ENCODE measurements at regions not wholly inside any gene's neighbourhood (a gene's known extent, or its start where the extent isn't known, plus 50 kb on each side); places are given as distances from the start of the nearest gene placed in this dataset.
A peak's percentile ranks its signal among the peaks of the same experiment; 100 is the strongest.

DNA sequence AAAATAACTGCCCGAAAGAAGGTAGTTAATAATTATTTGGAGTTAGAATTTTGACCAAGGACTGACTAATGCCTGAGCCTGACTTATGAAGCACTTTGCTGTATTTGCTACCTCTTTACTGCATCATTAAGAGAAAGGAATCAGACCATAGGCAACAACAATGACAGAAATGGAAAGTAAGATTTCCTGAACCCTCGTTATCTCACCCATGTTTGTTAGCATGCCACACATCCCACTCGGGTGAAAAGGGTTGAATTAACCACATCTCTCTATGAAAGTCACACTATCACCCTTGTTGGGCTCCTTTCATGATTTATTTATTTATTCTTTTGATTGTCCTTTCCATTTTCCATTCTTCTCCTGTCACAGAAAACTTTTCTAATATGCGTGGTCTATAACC, 59.6 kb downstream of the OLIG3 start:
- no peak for DNase-seq (ENCODE audit: low read depth)

DNA sequence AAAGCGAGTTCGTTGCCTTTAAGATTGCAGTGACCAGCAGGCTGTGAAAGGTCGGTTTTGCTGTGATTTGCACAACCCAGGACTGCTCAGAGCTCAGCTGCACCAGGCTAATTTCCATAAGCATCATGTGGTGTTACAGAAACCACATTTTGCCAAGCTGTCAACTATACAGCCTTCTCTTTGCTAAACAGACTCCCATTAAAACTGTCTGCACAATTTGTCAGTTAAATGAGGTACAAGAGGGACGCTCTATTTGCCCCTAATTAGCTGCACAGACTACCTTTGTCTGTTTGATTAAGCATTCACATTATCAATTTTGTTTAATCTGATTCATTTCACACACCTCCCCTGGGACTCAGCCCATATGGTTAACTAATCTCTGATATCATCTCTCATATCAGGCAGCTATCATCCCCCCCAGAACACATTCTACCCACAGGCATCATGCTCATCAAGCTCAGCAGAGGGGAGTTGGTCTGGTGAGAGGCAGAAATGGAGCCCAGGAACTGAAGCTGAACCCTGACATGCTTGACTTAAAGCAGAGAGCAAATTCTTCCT, 62.1 kb downstream of the OLIG3 start:
- no peak for DNase-seq (ENCODE audit: low read depth)

DNA sequence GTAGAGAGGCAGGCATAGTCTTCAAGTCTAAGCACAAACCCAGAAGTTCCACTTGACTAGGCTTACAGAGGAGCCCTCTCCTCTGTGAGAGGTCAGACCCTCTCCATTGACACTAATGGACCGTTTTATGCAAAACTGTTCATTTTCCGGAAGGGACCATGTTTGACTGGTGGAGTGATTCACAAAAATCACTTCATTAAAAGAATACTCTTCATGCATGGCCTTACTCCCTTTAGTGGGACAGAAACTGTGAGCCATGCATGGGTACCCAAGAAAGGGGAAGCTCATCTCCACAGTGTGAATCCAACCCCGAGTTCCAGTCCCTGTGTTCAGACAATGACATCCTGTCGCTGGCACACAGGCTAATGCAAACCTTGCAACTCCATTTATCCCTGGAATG, 63.2 kb downstream of the OLIG3 start:
- no peak for DNase-seq (ENCODE audit: low read depth)

DNA sequence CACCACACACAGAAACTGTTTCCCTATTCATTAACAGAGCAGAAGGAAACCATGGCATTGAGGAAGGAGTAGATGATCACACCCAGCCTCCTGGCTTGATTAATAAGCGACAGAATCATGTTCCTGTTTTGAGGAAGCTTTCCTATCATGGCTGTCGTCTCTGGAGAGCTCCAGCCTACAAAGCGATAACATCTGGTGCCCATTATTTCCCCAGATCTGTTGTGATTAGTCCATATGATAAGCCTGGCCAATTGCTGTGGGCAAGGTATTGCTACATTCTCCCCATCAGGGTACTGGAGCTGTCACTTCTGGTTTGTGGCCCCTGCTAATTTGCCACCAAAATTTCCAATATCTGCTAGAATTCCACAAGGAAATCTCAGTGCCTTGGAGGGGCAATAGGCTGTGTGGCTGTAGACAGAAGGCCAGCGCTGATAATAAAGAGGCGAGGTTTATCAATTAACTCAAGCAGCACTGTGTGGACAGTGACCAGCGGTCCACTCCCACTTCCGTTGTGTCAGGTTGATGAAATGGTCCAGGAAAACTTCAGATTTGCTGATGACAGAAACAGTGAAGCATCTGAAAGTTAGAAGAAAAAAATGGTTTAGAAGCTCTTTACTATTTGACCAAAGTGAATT, 66.4 kb downstream of the OLIG3 start:
- no peak for DNase-seq (ENCODE audit: low read depth)

DNA sequence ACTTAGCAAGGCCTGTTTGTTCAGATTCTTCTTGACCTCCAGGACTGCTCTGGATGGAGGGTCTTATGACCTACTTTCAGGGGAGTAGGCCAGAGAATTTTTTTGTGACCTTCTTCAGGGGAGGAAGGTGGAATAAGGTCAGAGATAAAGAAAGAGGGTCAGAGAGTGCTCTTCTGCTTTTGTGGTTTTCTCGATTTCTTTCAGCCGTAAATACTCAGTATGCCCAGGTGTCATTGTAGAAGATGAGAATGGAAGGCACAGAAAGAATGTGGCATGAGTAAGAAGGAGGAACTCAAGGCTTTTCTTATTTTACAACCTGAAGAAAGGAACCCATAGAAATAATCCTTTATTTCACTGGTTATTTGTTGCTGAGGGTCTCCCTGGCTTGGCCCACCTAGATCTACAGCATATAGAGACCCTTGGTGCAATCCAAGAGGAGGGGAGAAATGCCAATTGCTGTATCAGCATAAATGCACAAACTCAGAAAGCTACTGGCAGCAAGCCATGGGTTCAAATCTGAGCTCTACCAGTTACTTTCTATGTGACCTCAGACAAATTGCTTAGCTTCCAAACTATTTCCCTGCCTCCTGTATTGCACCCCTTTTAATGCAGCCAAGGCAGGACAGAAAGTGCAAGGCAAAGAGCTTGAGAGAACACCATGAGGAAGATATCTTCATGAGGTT, 68.0 kb downstream of the OLIG3 start:
- DNase-seq (ENCODE audit: low read depth) = no peak

DNA sequence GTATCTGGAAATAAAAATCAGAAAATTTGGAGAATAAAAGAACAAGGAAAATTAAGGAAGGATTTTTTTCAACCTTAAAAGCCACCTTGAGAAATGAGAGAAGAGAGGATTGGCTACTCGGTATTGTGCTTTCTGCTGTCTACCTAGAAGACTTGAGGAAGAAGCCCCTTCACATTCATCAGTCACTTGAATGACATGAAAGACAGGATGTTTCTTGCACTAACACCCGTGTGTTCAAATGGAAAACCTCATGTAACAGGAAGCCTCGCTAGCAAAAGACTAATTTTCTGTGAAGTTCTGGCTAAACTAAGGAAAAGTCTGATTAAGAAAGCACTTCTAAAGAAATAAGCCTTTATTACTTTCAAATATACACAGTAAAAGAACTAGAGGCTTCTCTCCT, 69.9 kb downstream of the OLIG3 start:
- DNase-seq (ENCODE audit: low read depth) = no peak

DNA sequence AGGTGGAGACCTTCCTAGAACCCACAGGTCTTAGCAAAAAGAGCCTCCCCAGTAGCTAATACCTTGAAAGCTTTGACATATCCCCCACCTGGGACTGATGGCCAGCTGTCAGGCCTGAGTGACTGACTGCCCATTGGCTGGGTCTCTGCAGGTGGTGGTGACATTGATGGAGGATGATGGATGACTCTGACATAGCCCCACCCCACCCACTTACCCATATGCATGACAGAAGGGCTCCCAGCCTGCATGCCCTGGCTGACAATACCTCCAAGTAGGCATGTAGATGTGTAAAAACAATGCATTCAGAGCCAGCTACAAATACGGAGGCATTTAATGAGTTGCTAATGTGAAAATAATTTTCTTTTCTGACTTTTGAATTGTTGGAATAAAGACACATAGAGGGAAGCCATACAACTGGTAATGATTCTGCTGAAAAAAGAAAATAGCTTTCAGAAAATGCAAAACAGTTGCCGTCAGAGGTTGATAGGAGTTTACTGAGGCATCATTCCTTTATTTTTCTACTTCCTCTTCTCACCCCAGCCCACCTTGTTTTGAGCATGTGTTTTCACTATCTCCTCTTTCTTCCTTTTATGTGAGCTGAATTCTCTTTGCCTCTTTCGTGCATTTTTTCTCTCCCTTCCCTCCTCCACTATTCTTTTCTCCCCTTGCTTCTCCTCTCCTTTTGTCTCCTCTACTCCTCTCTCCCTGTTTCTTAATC, 70.6 kb downstream of the OLIG3 start:
- DNase-seq (ENCODE audit: low read depth) = no peak

DNA sequence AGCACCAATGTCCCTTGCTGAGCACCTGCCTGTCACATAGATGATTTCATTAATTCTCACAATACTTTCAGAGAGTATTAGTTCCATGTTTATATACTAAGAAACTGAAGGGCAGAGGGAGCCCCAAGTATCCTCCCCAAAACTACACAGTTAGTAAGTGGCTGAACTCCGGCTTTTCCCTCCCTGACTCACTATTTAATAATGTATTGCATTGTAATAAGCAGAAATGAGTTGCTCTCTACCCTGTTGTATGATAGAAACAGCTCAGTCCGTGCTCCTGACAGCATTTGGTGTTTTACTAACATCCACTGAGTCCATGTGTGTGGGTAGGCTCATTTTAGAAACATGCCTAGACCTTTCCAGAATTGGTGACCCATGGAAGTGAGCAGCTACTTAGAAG, 76.8 kb downstream of the OLIG3 start:
- DNase-seq (ENCODE audit: low read depth) = no peak

DNA sequence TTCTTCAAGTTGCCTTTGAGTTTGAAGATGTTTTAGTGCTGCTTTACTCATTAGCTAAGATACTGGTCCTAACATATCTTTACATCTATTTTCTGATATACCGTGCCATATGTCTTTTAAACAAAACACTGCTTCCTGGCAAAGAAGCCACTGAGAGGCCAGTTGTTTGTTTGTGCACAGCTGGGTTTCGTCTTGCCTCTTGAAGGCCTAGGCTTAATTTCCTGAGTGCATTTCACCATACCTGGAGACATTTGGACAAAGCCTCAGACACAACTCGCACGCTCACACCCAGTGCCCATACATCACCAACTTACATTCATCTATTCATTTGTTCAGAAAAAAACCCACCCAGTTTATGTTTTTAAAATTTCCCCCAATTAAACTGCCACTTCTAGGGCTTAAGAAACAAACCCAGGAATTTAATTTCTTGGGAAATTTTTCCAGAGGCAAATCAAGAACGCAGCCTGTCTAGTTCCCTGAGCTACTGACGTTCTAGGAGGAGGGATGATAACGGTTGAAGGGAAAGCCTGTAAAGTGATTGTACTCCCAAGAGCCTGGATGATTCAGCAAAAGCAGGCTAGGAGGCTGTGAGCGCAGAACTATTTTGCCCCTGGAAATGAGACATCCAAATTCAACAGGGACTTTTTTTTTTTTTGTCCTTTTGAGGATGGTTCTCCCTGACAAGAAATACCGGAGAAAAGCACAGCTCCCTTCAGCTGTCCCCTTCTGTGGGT, 77.7 kb downstream of the OLIG3 start:
- DNase-seq (ENCODE audit: low read depth) = no peak

DNA sequence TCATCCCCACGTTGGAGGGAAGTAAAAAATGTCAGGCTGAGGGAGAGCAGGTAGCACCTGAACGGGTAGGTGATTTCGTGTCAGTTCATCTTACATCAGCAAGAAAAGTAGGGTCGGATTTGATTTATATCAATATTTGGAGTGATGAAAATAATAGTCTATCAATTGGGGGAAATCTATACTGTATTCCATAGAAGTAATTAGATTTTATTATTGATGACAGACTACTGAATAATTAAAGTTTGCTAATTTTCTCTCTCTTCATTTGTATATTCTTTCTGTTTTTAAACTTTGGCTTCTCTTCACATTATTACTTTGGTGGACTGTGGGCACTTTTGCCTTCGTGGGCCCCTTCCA, 78.4 kb downstream of the OLIG3 start:
- no peak for DNase-seq (ENCODE audit: low read depth)

DNA sequence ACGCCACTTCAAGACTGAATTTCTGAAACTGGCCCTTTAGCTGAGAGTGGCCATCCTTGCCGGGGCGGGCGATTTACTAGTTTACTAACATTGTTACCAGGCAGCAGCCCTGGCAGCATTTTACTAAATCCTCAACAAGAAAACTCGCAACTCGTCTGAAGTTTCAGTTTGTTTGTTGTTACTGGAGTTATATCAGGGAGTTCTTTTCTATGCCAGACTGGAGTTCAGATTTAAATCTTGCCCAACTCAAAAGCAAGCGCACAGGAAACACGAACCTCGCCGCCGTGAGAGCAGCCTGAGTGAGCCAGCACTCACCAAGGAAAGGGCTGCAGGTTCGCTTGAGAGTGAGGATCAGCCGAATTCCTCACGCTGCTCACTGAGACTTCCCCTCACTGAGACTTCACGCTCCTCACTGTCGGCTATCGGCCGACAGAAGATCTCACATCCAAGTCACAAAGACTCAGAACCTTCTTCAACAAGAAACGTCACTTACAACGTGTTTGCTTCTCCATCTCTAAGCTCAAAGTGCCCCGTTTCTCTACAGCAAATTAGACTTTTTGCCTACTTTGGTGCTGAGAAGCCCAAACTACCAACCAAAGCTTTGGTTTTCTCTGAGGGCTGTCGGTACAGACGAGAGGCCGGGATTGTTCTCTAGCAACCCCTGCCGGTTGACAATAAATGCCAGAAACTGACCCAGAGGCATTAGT, 78.9 kb downstream of the OLIG3 start:
- DNase-seq (ENCODE audit: low read depth) = peak; percentile 17

DNA sequence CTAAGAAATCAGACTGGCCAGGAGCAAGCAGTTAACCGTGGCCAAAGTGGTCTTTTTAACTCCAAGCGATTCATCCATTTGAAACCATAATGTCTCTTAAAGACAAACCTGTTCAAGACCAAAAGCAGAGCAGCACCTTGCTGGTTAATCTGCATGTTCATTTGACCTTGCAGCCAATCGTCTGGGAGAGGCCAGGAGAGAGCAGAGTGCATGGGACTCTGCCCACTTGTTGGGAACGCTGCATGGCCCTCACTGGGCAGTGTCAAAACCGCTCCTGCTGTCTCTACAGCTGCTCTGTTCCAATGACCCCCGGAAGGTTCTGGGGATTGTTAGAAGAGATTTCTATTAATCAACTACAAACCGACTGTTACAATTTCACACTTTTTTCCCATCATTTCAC, 79.6 kb downstream of the OLIG3 start:
- DNase-seq (ENCODE audit: low read depth) = no peak

DNA sequence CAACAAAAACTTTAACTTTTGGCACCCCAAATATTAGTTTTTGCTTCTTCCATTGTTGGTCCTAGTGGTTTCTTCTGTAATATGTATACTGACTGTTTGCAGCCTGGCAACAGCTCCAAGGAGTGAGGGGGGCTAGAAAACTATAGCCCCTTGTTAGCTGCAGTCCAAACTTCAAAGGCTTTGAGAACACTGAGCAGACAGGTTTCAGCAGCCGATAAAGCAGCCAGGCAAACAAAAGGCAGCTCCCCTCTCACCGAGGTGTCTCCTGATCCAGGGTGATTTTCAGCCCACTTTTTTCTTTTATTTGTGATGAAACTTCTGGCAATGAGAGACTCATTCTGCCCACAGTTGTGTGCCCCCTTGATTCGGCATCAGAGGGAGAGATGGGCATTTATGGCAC, 80.7 kb downstream of the OLIG3 start:
- DNase-seq (ENCODE audit: low read depth) = no peak

DNA sequence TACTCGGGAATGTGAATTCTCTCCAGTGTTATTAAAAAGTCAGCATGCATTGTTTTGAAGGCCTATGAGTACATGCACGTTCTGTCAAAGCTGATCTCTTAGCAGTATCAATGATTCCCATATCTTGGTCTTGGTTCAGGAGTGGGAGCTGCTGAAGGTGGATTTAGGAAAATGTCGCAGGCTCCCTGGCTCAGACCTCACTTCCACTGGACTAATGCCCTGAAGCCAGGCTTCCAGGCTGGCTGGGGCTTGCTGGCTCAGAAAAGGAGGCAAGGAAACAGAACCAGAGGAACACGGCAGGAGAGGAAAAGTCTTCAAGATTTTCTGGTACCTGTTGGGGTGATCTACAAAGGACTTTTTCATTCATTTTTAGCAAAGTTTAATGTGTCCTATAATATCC, 81.6 kb downstream of the OLIG3 start:
- no peak for DNase-seq (ENCODE audit: low read depth)

DNA sequence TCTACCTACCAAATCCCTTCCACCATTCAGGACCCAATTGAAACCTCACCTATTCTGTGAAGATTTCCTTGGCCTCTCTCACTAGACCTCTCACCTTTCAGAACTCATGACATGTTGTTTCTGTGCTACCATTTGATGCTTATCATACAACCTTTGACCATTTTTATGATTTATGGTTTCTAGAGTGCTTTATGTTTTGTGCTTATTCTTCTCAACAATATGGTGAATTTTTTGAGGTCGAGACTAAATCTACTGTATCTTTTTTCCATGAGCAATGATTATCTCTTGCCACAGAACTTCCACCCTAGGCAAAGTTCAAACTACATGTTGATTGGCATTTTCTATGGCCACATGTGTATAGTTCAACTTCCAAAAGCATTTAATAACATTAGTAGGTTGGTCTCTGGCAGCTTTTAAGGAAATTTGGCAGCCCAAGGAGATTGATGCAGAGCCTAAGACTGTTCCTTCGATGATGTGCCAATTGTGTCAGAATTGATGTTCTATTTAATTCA, 84.9 kb downstream of the OLIG3 start:
- DNase-seq (ENCODE audit: low read depth) = no peak

DNA sequence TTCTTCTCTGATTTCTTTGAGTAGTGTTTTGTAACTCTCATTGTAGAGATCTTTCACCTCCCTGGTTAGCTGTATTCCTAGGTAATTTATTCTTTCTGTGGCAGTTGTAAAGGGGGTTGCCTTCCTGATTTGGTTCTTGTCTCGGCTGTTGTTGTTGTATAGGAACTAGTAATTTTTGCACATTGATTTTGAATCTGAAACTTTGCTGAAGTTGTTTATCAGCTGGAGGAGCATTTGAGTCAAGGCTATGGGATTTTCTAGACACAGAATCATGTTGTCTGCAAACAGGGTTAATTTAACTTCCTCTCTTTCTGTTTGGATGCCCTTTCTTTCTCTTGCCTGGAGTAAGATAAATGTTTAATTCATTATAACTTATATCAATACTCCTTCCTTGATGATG, 86.4 kb downstream of the OLIG3 start:
- no peak for DNase-seq (ENCODE audit: low read depth)

DNA sequence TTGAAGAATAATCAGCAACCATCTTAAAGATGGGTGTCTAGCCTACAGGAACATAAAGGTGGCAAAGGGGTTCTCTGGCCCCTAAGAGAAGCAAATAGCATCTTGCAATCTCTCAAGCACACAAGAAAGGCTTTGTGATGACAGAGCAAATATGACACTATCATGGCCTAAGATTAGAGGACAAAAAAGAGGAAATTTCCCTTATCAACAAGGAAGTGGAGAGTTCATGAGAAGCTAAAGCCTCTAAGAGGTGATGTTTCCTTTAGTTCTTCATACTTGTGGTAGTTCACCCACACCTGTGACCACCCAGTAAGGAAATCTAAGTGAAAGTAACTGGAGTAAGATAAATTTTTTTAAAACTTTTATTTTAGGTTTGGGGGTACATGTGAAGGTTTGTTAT, 88.4 kb downstream of the OLIG3 start:
- no peak for DNase-seq (ENCODE audit: low read depth)

DNA sequence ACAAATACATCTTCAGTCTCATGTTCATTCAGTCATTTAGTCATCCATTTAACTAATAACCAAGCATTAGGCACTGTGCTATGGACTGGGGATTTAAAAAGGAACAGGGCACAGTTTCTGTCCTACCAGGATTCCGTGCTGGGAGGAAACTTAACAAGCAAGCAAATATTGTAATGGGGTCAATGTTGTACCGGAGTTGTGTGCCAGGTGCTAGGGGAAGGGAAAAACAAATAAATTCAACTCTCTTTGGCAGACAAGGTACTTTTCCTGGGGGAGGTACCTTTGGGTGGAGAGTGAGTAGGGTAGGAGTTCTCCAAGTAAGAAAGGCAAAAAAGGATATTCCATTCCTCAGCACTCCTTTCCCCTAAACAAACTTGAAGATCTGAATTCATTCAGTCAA, 90.3 kb downstream of the OLIG3 start:
- no peak for DNase-seq (ENCODE audit: low read depth)

DNA sequence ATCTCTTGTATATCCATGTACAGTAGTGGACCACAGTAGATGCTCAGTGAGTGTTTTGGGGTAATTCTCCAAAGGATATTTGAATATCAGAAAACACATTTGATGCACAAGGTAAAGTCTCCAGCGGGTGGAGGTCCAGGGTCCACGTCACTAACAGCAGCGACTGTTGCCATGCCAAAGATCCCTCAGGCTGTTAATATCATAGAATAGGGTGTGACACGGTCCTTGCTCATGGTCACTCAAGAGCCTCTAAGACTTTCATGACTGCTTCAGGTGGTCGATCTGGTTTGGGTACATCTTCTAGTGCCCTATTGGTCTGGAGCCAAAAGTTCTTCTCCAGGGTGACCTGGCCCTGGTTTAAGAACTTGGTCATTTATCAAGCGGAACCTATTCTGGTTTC, 90.8 kb downstream of the OLIG3 start:
- DNase-seq (ENCODE audit: low read depth) = no peak

DNA sequence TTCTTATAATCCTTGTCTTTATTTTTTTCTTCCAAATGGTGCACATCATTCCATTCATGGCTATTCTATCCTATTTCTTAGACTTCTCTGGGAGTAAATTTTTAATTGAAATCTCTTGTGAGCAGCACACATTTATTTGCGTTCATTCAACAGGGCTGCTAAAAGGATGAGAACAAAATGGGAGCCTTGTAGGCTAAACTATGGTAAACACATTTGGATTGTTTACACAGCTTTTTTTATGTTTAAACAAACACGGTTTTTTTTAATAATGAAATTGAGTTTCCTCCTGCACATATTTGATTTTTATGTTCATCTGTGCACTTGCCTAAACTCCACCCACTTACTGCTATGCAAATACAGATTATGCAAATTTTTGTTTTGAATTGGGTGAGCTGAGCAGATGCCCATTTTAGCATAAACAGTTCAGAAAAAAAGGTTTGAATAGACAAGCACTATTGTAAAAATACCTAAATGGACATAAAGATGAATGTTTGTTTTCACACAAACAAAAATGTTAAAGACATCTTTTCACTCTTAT, 92.0 kb downstream of the OLIG3 start:
- no peak for DNase-seq (ENCODE audit: low read depth)

DNA sequence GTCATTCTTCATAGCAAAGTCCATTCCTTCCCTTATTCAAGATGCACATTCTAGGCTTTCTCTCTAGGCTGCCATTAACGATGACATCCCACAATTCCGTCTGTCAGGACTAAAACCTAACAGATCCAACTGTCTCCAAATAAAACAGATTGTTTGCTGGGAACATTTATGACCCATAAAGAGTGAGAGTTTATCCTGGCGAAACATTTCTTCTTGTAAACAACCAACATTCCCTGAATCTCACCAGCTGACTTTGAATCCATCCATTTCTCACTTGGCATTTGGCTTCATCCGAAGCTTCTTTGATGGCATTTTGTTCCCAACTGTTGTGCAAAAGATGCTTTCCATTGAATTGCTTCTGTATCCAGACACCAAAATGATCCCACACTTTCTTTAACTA, 93.1 kb downstream of the OLIG3 start:
- no peak for DNase-seq (ENCODE audit: low read depth)
